ENCODE measurements at regions not wholly inside any gene's neighbourhood (a gene's known extent, or its start where the extent isn't known, plus 50 kb on each side); places are given as distances from the start of the nearest gene placed in this dataset.

DNA sequence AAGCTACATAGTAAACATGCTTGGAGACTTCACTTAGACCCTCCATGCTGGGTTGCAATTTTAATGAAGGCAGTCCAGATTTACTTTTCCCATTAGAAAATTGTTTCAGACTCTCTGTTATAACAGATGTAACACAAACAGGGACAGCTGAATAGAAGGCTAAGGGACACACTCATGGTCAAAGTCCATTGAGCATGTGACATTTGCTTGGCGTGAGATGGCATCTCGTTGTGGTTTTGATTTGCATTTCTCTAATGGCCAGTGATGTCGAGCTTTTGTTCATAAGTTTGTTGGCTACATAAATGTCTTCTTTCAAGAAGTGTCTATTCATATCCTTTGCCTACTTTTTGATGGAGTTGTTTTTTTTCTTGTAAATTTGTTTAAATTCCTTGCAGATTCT is 358.2 kb upstream of the CLNK start:
- no peaks in the 10 kb centered on the region for H3K4me1 ChIP-seq (ENCODE audit: control insufficient read depth, insufficient read depth, low read length)
- no peak overlapping the region for H3K9ac ChIP-seq (ENCODE audit: low read depth, low read length)
- no peak overlapping the region for H3K4me3 ChIP-seq (ENCODE audit: low read depth, low read length)
- no peaks in the 10 kb centered on the region for H3K9me3 ChIP-seq (ENCODE audit: control insufficient read depth, insufficient read depth, low read length)
- H3K27me3 ChIP-seq (ENCODE audit: control insufficient read depth, insufficient read depth, low read length): no peaks in the 10 kb centered on the region
- H3K36me3 ChIP-seq (ENCODE audit: control insufficient read depth, insufficient read depth, low read length): no peaks in the 10 kb centered on the region

DNA sequence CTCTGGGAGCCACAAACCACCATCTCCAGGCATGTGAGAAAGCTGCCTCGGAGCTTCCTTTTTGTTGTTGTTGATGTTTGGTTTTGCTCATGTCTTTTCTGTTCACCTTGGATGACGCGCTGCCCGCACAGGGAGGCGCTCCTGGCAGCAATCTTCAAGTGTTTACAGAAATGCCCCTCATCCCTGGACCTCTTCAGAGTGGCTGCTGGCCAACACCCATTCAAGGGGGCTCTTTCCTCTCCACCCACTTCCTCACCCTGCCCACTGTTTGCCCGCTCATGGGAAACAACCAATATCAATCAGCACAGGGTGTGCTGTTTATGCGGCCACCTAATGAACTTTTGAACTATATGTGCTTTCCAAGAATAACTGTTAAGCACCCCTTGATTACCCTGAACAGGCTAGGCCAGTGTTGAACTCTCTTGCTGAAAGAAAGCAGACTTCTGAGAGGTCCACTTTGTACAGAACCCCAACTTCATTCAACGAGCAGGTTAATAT is 355.1 kb upstream of the CLNK start:
- Histone ChIP-seq H3K4me3 (ENCODE audit: low read depth, low read length) (no peak overlapping the region), H3K9me3 (ENCODE audit: control insufficient read depth, insufficient read depth, low read length) (no peaks in the 10 kb centered on the region), H3K27me3 (ENCODE audit: control insufficient read depth, insufficient read depth, low read length) (no peaks in the 10 kb centered on the region)

DNA sequence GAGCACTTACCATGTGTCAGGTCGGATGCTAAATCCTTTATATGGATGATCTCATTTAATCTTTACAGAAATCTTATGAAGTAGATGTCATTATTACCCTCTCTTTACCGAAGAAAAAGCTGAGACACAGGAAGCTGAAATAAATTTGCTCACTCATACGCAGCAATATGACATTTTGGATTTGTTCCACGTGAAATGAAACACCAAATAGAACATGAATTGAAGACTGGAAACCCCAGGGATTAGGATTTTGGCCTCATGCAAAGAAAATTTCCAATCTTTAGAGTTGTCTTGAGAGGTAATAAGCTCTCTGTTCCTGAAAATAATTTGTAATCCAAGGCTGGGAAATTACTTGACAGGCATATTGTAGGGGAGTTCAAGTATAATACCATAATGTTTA is 354.4 kb upstream of the CLNK start:
- Histone ChIP-seq H3K27me3 (ENCODE audit: control insufficient read depth, insufficient read depth, low read length) (no peaks in the 10 kb centered on the region), H3K9me3 (ENCODE audit: control insufficient read depth, insufficient read depth, low read length) (no peaks in the 10 kb centered on the region), H3K4me1 (ENCODE audit: control insufficient read depth, insufficient read depth, low read length) (no peaks in the 10 kb centered on the region), H3K36me3 (ENCODE audit: control insufficient read depth, insufficient read depth, low read length) (no peaks in the 10 kb centered on the region), H3K9ac (ENCODE audit: low read depth, low read length) (no peak overlapping the region), H3K4me3 (ENCODE audit: low read depth, low read length) (no peak overlapping the region)

More for the DNA sequence above, 355.1 kb upstream of the CLNK start:
- no peaks in the 10 kb centered on the region for H3K36me3 ChIP-seq (ENCODE audit: control insufficient read depth, insufficient read depth, low read length)
- no peaks in the 10 kb centered on the region for H3K4me1 ChIP-seq (ENCODE audit: control insufficient read depth, insufficient read depth, low read length)
- no peak overlapping the region for H3K9ac ChIP-seq (ENCODE audit: low read depth, low read length)

DNA sequence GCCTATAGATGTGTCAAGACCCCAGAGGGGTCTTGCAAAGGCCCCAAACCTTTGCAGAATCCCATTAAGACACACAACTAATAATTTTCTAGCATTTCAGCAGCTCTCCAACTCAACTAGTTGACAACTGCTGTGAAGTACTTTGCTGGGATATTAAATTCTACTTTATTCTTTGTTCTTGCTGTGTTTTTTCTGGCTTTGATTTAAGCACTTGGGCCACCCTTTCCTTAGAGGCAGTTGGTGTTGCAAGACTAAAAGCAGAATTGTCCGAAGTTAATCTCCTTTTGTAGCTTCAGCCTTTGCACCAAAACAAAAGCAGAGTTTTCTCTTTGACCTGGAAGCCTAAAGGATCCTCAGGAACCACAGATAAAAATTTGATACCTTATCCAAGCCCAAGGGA is 353.1 kb upstream of the CLNK start:
- Histone ChIP-seq H3K9ac (ENCODE audit: low read depth, low read length) (no peak overlapping the region), H3K4me1 (ENCODE audit: control insufficient read depth, insufficient read depth, low read length) (no peaks in the 10 kb centered on the region)

DNA sequence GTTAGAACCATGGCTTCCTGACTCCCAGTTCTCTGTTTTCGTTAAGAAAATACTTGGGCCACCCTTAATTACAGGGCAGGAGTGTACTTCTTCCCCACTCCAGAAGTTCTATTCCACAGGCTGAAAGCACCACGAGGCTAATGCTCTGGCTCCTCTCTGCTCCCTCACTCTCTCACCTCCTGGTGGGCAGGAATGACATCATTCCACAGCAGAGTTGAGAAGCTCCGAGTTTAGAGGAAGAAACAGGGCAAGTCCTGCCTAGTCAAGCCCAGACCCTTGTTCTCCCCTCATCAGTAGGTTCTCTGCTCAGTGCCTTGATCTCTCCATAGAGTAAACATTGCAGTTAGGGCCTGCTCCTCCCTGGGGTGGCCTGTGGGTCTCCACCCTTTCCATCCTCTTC is 343.8 kb upstream of the CLNK start:
- Histone ChIP-seq H3K9me3 (ENCODE audit: control insufficient read depth, insufficient read depth, low read length) (no peaks in the 10 kb centered on the region), H3K4me1 (ENCODE audit: control insufficient read depth, insufficient read depth, low read length) (no peaks in the 10 kb centered on the region), H3K36me3 (ENCODE audit: control insufficient read depth, insufficient read depth, low read length) (no peaks in the 10 kb centered on the region), H3K9ac (ENCODE audit: low read depth, low read length) (no peak overlapping the region), H3K4me3 (ENCODE audit: low read depth, low read length) (no peak overlapping the region), H3K27me3 (ENCODE audit: control insufficient read depth, insufficient read depth, low read length) (no peaks in the 10 kb centered on the region)

More for the DNA sequence above, 353.1 kb upstream of the CLNK start:
- Histone ChIP-seq H3K27me3 (ENCODE audit: control insufficient read depth, insufficient read depth, low read length) (no peaks in the 10 kb centered on the region), H3K4me3 (ENCODE audit: low read depth, low read length) (no peak overlapping the region), H3K9me3 (ENCODE audit: control insufficient read depth, insufficient read depth, low read length) (no peaks in the 10 kb centered on the region), H3K36me3 (ENCODE audit: control insufficient read depth, insufficient read depth, low read length) (no peaks in the 10 kb centered on the region)

DNA sequence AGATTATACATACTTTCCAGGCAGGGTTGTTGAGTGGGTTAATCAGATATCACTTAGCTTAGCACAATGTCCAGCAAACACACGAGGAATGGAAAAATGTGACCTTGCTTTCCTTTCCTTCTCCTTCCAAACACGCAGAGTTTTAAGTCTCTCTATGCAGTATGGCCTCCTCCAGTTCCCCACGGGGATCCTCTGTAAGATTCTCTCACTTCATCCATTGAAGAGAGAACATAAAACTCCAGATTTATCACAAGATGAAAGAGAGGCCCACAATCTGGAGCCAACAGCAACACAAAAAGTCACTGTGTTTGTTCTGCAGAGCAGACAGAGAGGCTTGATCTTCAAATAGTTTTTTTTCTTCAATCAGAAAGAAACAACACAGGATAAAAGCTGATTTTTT is 336.8 kb upstream of the CLNK start:
- Histone ChIP-seq H3K4me3 (ENCODE audit: low read depth, low read length) (no peak overlapping the region), H3K4me1 (ENCODE audit: control insufficient read depth, insufficient read depth, low read length) (no peaks in the 10 kb centered on the region), H3K9ac (ENCODE audit: low read depth, low read length) (no peak overlapping the region), H3K27me3 (ENCODE audit: control insufficient read depth, insufficient read depth, low read length) (no peaks in the 10 kb centered on the region), H3K36me3 (ENCODE audit: control insufficient read depth, insufficient read depth, low read length) (no peaks in the 10 kb centered on the region), H3K9me3 (ENCODE audit: control insufficient read depth, insufficient read depth, low read length) (no peaks in the 10 kb centered on the region)

DNA sequence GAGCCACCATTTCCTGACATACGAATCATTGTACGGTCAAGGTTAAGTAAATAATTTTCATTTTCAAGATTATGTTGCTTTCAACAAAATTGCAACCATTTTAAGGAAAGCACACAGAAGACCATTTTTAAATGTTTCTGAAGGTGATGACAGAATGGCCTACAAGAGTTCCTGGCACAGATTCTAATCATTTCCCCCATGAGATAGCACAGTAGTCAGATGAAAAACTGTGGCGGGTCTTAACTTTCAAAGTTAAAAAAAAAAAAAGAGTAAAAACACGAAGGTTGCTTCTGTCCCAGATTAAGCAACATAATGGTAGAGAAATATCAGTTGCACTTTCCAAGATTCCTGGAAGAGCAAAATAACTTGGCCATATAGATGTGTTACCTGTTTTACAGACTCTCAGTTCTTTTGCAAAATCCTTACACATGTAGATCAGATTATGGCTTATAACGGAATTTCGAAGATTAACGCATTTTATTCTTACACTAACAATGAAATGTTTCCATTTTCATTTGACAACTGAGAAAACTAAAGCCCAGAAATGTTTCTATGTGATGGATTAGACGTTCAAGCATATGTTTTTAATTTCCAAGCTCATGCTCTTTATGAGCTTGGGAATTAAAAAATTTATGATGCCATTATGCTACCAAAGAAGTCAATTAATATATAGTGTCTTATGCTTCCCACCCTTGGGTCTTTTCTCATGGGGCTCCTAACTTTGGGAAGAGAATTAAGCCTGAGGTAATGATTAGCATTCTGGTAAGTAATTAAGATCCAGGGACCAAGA is 335.1 kb upstream of the CLNK start:
- Histone ChIP-seq H3K9me3 (ENCODE audit: control insufficient read depth, insufficient read depth, low read length) (no peaks in the 10 kb centered on the region), H3K27me3 (ENCODE audit: control insufficient read depth, insufficient read depth, low read length) (no peaks in the 10 kb centered on the region), H3K4me1 (ENCODE audit: control insufficient read depth, insufficient read depth, low read length) (no peaks in the 10 kb centered on the region), H3K4me3 (ENCODE audit: low read depth, low read length) (no peak overlapping the region), H3K36me3 (ENCODE audit: control insufficient read depth, insufficient read depth, low read length) (no peaks in the 10 kb centered on the region), H3K9ac (ENCODE audit: low read depth, low read length) (no peak overlapping the region)

DNA sequence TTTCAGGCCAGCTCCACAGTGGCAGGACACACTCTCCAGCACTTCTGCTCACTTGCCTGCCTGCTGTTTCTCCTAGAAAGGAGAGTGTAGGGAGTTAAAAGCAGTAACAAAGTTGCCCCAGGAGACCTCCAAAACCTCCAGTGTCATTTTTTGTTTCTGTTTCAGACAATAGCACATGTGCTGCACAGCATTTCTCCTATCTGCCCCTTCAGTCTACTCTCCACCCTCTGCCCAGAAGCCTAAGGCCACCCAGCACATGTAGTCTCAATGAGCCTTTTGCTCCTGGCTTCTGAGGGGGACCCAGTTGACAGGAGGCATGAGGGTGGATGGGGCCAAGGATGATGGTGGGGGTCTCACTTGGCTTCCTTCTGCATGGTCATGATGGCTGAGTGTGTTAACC is 329.6 kb upstream of the CLNK start:
- Histone ChIP-seq H3K9me3 (ENCODE audit: control insufficient read depth, insufficient read depth, low read length) (no peaks in the 10 kb centered on the region), H3K4me1 (ENCODE audit: control insufficient read depth, insufficient read depth, low read length) (no peaks in the 10 kb centered on the region), H3K9ac (ENCODE audit: low read depth, low read length) (no peak overlapping the region), H3K36me3 (ENCODE audit: control insufficient read depth, insufficient read depth, low read length) (no peaks in the 10 kb centered on the region), H3K4me3 (ENCODE audit: low read depth, low read length) (no peak overlapping the region), H3K27me3 (ENCODE audit: control insufficient read depth, insufficient read depth, low read length) (no peaks in the 10 kb centered on the region)

DNA sequence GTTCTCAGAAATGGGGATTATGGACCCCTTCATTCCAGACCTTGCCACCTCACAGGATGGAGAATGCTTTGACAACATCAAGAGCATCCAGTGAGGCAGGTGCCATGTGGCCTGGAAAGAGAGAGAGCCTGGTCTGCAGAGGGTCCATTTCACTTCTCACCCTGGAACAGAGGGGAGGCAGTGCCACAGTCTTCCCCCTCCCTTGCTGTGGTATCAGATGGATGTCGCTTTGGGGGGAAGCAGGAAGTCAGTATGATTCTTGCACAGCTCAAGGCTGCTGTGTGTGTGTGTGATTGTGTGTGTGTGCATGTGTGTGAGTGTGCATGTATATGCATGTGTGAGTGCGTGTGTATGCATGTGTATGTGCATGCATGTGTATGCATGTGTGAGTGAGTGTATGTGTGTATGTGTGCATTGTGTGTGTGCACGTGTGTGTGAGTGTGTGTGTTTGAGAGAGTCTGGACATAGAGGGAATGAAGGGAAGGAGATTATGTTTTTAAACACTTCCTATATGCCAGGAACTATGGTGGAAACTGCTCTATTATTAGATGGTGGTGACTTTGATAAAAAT is 328.6 kb upstream of the CLNK start:
- H3K4me1 ChIP-seq (ENCODE audit: control insufficient read depth, insufficient read depth, low read length): no peaks in the 10 kb centered on the region
- no peak overlapping the region for H3K9ac ChIP-seq (ENCODE audit: low read depth, low read length)
- H3K9me3 ChIP-seq (ENCODE audit: control insufficient read depth, insufficient read depth, low read length): no peaks in the 10 kb centered on the region
- no peaks in the 10 kb centered on the region for H3K36me3 ChIP-seq (ENCODE audit: control insufficient read depth, insufficient read depth, low read length)
- no peak overlapping the region for H3K4me3 ChIP-seq (ENCODE audit: low read depth, low read length)
- H3K27me3 ChIP-seq (ENCODE audit: control insufficient read depth, insufficient read depth, low read length): no peaks in the 10 kb centered on the region

DNA sequence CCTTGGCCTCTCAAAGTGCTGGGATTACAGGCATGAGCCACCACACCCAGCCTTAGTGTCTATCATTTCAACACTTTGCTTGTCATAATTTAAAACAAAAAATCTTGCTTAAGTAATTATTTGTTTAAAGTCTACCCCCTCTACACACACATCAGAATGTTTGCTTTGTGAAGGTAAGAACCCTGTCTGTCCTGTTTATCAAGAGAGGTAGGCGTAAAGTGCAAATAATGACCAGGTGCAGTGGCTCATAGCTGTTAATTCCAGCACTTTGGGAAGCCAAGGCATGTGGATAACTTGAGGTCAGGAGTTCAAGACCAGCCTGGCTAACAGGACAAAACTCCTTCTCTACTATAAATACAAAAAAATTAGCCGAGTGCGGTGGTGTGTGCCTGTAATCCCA is 326.7 kb upstream of the CLNK start:
- H3K36me3 ChIP-seq (ENCODE audit: control insufficient read depth, insufficient read depth, low read length): no peaks in the 10 kb centered on the region
- H3K4me1 ChIP-seq (ENCODE audit: control insufficient read depth, insufficient read depth, low read length): no peaks in the 10 kb centered on the region
- H3K9ac ChIP-seq (ENCODE audit: low read depth, low read length): no peak overlapping the region
- H3K27me3 ChIP-seq (ENCODE audit: control insufficient read depth, insufficient read depth, low read length): no peaks in the 10 kb centered on the region
- no peaks in the 10 kb centered on the region for H3K9me3 ChIP-seq (ENCODE audit: control insufficient read depth, insufficient read depth, low read length)
- no peak overlapping the region for H3K4me3 ChIP-seq (ENCODE audit: low read depth, low read length)

DNA sequence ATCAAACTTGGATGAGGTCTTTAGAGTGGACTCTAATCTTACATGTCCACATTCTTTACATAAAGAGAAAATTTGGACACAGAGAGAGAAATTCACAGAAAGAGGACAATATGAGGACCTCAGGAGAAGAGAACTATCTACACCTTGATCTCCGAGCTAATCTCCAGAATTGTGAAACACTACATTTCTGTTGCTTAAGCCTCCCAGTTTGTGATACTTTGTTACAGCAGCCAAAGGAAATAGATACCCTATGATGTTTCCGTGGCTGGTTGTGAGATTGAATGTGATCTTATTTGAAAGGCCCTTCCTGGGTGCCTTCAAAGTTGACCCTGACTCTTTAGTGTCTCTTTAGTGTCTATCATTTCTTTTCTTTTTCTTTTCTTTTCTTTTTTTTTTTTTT is 326.1 kb upstream of the CLNK start:
- Histone ChIP-seq H3K27me3 (ENCODE audit: control insufficient read depth, insufficient read depth, low read length) (no peaks in the 10 kb centered on the region), H3K4me1 (ENCODE audit: control insufficient read depth, insufficient read depth, low read length) (no peaks in the 10 kb centered on the region), H3K4me3 (ENCODE audit: low read depth, low read length) (no peak overlapping the region), H3K9ac (ENCODE audit: low read depth, low read length) (no peak overlapping the region), H3K9me3 (ENCODE audit: control insufficient read depth, insufficient read depth, low read length) (no peaks in the 10 kb centered on the region), H3K36me3 (ENCODE audit: control insufficient read depth, insufficient read depth, low read length) (no peaks in the 10 kb centered on the region)

DNA sequence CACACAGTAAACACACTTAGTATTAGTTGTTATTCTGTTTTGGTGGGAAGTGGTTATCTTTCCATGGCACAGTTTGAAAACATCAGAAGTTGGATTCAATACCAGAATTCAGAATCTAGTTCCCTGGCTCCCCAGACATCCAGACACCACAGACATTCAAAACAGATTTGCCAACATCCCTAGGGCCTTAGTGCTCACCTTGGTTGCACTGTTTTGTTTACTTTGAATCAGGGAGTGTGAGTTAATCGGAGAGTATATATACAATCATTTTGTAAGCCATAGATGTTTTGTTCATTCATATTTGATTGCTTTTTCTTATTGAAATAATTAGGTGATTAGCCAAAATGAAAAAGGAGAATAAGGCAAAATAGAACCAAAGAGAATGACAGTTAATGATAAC is 324.7 kb upstream of the CLNK start:
- H3K4me1 ChIP-seq (ENCODE audit: control insufficient read depth, insufficient read depth, low read length): no peaks in the 10 kb centered on the region
- H3K36me3 ChIP-seq (ENCODE audit: control insufficient read depth, insufficient read depth, low read length): no peaks in the 10 kb centered on the region
- H3K27me3 ChIP-seq (ENCODE audit: control insufficient read depth, insufficient read depth, low read length): no peaks in the 10 kb centered on the region
- H3K9ac ChIP-seq (ENCODE audit: low read depth, low read length): no peak overlapping the region
- no peak overlapping the region for H3K4me3 ChIP-seq (ENCODE audit: low read depth, low read length)
- H3K9me3 ChIP-seq (ENCODE audit: control insufficient read depth, insufficient read depth, low read length): no peaks in the 10 kb centered on the region

Measured in iPS-15b (cell line).